ENCODE measurements at regions not wholly inside any gene's neighbourhood (a gene's known extent, or its start where the extent isn't known, plus 50 kb on each side); places are given as distances from the start of the nearest gene placed in this dataset.
"Not testable (repeated sequence)": the region's sequence is repeated elsewhere in the genome, so short reads cannot be mapped to it uniquely, and the experiment has no call there.

DNA sequence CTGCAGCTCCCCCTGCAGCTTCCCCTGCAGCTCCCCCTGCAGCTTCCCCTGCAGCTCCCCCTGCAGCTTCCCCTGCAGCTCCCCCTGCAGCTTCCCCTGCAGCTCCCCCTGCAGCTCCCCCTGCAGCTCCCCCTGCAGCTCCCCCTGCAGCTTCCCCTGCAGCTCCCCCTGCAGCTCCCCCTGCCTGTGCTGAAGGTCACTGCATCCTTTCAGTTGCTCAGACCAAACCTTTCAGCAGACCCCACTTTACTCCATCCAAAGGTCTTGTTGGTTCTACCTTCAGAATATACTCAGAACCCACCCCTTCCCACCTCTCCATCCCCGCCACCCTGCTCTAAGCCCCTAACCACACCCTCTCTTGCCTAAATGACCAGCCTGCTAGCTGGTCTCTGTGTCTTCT, 120.0 kb downstream of the TEX29 start:
- H3K27me3 ChIP-seq (ENCODE audit: control insufficient read depth, extremely low read depth, insufficient read depth, low read length); H2AFZ ChIP-seq (ENCODE audit: control insufficient read depth, low read length); H3K27ac ChIP-seq (ENCODE audit: control insufficient read depth, insufficient read depth, low read length); H3K9ac ChIP-seq (ENCODE audit: control insufficient read depth, extremely low read depth, insufficient read depth, low read length); dilution Hi-C loops (cut with MboI; ENCODE audit: extremely low pct_ligation_motif_present, low sequenced_read_pairs); DNase-seq (ENCODE audit: low read depth, low spot score); H3K79me2 ChIP-seq (ENCODE audit: control insufficient read depth, insufficient read depth, low read length); FAIRE-seq; H3K4me1 ChIP-seq (ENCODE audit: control insufficient read depth, extremely low read depth, insufficient read depth, low read length); H3K9me1 ChIP-seq (ENCODE audit: control insufficient read depth, extremely low read depth, insufficient read depth, low read length); H3K4me2 ChIP-seq (ENCODE audit: control insufficient read depth, extremely low read depth, insufficient read depth, low read depth, low read length); H3K36me3 ChIP-seq (ENCODE audit: control insufficient read depth in 2 of 2, extremely low read depth in 1 of 2, insufficient read depth in 2 of 2, low read length in 2 of 2); H3K9me3 ChIP-seq (ENCODE audit: control insufficient read depth, low read depth, low read length); H3K4me3 ChIP-seq (ENCODE audit: control insufficient read depth in 2 of 3, extremely low read depth in 1 of 3, insufficient read depth in 2 of 3, low read depth in 1 of 3, low read length in 3 of 3); H4K20me1 ChIP-seq (ENCODE audit: control insufficient read depth, extremely low read depth, insufficient read depth, low read length): not testable (repeated sequence)
- TF ChIP-seq, protein P1, sequence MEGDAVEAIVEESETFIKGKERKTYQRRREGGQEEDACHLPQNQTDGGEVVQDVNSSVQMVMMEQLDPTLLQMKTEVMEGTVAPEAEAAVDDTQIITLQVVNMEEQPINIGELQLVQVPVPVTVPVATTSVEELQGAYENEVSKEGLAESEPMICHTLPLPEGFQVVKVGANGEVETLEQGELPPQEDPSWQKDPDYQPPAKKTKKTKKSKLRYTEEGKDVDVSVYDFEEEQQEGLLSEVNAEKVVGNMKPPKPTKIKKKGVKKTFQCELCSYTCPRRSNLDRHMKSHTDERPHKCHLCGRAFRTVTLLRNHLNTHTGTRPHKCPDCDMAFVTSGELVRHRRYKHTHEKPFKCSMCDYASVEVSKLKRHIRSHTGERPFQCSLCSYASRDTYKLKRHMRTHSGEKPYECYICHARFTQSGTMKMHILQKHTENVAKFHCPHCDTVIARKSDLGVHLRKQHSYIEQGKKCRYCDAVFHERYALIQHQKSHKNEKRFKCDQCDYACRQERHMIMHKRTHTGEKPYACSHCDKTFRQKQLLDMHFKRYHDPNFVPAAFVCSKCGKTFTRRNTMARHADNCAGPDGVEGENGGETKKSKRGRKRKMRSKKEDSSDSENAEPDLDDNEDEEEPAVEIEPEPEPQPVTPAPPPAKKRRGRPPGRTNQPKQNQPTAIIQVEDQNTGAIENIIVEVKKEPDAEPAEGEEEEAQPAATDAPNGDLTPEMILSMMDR (optimal IDR thresholded peaks at IDR 0.05 in 1 of 3, IDR thresholded peaks at IDR 0.05 in 1 of 3, conservative IDR thresholded peaks at IDR 0.05 in 1 of 3; ENCODE audit: extremely low read depth in 1 of 3, insufficient read depth in 2 of 3, low read length in 3 of 3) = peak in 1 of 3 experiments; percentile 9

DNA sequence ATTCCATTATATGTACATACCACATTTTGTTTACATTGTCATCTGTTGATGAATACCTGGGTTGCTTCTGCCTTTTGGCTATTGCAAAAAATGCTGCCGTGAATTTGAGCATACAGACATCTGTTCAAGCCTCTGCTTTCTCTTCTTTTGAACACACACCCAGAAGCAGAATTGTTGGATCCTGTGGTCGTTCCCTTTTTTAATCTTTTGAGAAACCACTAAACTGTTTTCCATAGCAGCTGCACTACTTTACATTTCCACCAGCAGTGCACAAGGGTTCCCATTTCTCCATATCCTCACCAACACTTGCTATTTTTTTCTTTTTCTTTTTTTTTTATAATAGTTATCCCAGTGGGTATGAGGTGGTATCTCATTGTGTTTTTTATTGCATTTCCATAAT, 123.5 kb downstream of the TEX29 start:
- Histone ChIP-seq H2AFZ (ENCODE audit: control insufficient read depth, low read length) (no peak overlapping the region), H3K4me2 (ENCODE audit: control insufficient read depth, extremely low read depth, insufficient read depth, low read depth, low read length) (no peak overlapping the region), H4K20me1 (ENCODE audit: control insufficient read depth, extremely low read depth, insufficient read depth, low read length) (no peaks in the 10 kb centered on the region), H3K36me3 (ENCODE audit: control insufficient read depth in 2 of 2, extremely low read depth in 1 of 2, insufficient read depth in 2 of 2, low read length in 2 of 2) (no peaks in the 10 kb centered on the region), H3K79me2 (ENCODE audit: control insufficient read depth, insufficient read depth, low read length) (no peaks in the 10 kb centered on the region), H3K4me1 (ENCODE audit: control insufficient read depth, extremely low read depth, insufficient read depth, low read length) (no peaks in the 10 kb centered on the region), H3K9me1 (ENCODE audit: control insufficient read depth, extremely low read depth, insufficient read depth, low read length) (no peaks in the 10 kb centered on the region), H3K4me3 (ENCODE audit: control insufficient read depth in 2 of 3, extremely low read depth in 1 of 3, insufficient read depth in 2 of 3, low read depth in 1 of 3, low read length in 3 of 3) (no peak overlapping the region), H3K27me3 (ENCODE audit: control insufficient read depth, extremely low read depth, insufficient read depth, low read length) (no peaks in the 10 kb centered on the region), H3K27ac (ENCODE audit: control insufficient read depth, insufficient read depth, low read length) (no peak overlapping the region), H3K9ac (ENCODE audit: control insufficient read depth, extremely low read depth, insufficient read depth, low read length) (no peak overlapping the region), H3K9me3 (ENCODE audit: control insufficient read depth, low read depth, low read length) (no peaks in the 10 kb centered on the region)
- dilution Hi-C loops (cut with MboI; ENCODE audit: extremely low pct_ligation_motif_present, low sequenced_read_pairs) = no loop called here
- no peak for TF ChIP-seq EZH2 (IDR thresholded peaks at IDR 0.05; ENCODE audit: low read length)
- TF ChIP-seq, protein P1 (optimal IDR thresholded peaks at IDR 0.05 in 1 of 3, IDR thresholded peaks at IDR 0.05 in 1 of 3, conservative IDR thresholded peaks at IDR 0.05 in 1 of 3; ENCODE audit: extremely low read depth in 1 of 3, insufficient read depth in 2 of 3, low read length in 3 of 3) = no peak
- DNase-seq (ENCODE audit: low read depth, low spot score) = no peak
- no peak for FAIRE-seq

Data from keratinocyte (primary cell).